Progenitor cell of endocrine pancreas (in vitro differentiated cells): ENCODE measurements at regions not wholly inside any gene's neighbourhood (a gene's known extent, or its start where the extent isn't known, plus 50 kb on each side); places are given as distances from the start of the nearest gene placed in this dataset.

Experiments used
- DNase-seq: peaks from one replicate; pipeline ENCODE4 v3.0.0; 2021; ENCODE audit warnings: low spot score; ENCODE audit not compliant: unreplicated experiment
- H3K27ac Mint-ChIP-seq: 2 replicates; pipeline ENCODE4 v1.8.0; 2021; ENCODE audit warnings: mild to moderate bottlenecking, moderate library complexity, mixed read lengths
- H3K27me3 Mint-ChIP-seq: 2 replicates; pipeline ENCODE4 v1.8.0; 2021; ENCODE audit warnings: mixed read lengths
- H3K36me3 Mint-ChIP-seq: 2 replicates; pipeline ENCODE4 v1.8.0; 2022; ENCODE audit warnings: mixed read lengths; ENCODE audit not compliant: insufficient read depth
- H3K4me1 Mint-ChIP-seq: 2 replicates; pipeline ENCODE4 v1.8.0; 2021; ENCODE audit warnings: low read depth, mixed read lengths
- H3K4me3 Mint-ChIP-seq: 2 replicates; pipeline ENCODE4 v1.8.0; 2021; ENCODE audit warnings: low read depth, mild to moderate bottlenecking, moderate library complexity, mixed read lengths
- H3K9me3 Mint-ChIP-seq: 2 replicates; pipeline ENCODE4 v1.8.0; 2021; ENCODE audit warnings: low read depth, mixed read lengths
- CTCF ChIP-seq: fragments of 200-600 bp; sonication (generic); IDR thresholded peaks from one replicate; pipeline ENCODE4 v1.5.0; 2021; ENCODE audit warnings: antibody characterized with exemption, mild to moderate bottlenecking; ENCODE audit not compliant: unreplicated experiment

DNA sequence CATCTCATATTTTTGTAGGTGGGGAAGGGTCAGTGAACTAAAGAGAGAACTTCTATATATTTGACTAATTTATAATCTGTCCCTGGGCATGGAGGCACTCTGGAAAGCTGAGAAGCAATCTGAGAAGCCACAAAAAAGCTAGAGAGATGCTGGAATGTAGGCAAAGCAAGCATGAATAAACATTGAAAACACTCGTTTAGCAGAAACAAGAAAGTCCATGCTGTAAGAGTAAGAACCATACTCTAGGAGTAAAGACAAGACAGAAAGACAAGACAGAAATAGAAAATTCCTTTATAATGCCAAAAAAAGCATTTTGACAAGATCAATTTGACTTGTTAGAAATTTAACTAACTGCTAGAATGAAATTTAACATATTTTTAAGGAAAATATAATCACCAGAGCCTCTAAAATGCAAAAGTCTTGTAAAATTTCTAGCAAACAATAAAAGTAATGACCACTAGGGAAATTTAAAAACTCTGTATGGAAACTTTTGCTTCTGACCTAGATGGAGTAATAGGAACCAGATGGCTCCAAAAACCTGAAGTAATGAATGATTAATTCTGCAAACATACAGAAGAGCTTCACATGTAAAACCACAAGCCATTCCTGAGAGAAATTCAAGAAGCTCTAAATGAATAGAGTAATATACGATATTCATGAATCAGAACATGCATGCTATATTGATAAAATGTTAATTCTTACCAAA lies 625.7 kb upstream of the PTCHD4 start:
- H3K27ac Mint-ChIP-seq, result no peak overlapping the region

DNA sequence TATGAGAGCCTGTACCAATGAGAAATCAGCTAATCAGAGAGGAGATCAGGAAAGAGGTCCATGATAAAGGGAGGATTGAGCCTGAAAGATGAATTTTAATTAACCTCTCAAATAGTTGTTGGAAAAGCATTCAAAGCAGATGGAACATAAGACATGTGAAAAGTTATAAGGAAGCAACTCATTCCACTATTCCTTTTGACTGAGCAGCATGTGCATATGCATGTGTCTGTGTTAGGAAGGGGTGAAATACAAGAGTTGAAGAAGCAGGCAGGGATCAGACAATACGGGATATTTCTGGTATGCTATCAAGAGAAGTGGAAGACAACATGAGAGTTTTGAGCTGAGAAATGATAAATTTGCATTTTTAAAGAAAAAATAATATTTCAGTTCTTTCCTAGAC lies 624.8 kb upstream of the PTCHD4 start:
- H3K4me1 Mint-ChIP-seq, result no peaks in the 10 kb centered on the region
- H3K27me3 Mint-ChIP-seq, result no peaks in the 10 kb centered on the region
- no peak for TF ChIP-seq CTCF
- peaks cover 7% of the 10 kb centered on the region for H3K9me3 Mint-ChIP-seq
- H3K4me3 Mint-ChIP-seq, result no peak overlapping the region
- H3K36me3 Mint-ChIP-seq, result no peaks in the 10 kb centered on the region
- no peak for DNase-seq
- H3K27ac Mint-ChIP-seq, result no peak overlapping the region

More for the DNA sequence above, 625.7 kb upstream of the PTCHD4 start:
- no peaks in the 10 kb centered on the region for H3K27me3 Mint-ChIP-seq
- H3K4me1 Mint-ChIP-seq, result no peaks in the 10 kb centered on the region
- H3K4me3 Mint-ChIP-seq, result no peak overlapping the region
- no peak for TF ChIP-seq CTCF
- peaks cover 3% of the 10 kb centered on the region for H3K9me3 Mint-ChIP-seq
- DNase-seq, result no peak
- H3K36me3 Mint-ChIP-seq, result no peaks in the 10 kb centered on the region

GRCh38 chr6:48733581-48733980 lies 622.6 kb upstream of the PTCHD4 start:
- DNase-seq, result no peak
- H3K27ac Mint-ChIP-seq, result no peak overlapping the region
- H3K4me1 Mint-ChIP-seq, result no peaks in the 10 kb centered on the region
- H3K27me3 Mint-ChIP-seq, result no peaks in the 10 kb centered on the region
- no peak overlapping the region for H3K4me3 Mint-ChIP-seq
- H3K36me3 Mint-ChIP-seq, result no peaks in the 10 kb centered on the region
- TF ChIP-seq CTCF, result no peak
- peaks cover 4% of the 10 kb centered on the region for H3K9me3 Mint-ChIP-seq

- no peak for DNase-seq
- Mint-ChIP-seq H3K4me3 (no peak overlapping the region), H3K4me1 (peaks cover 4% of the 10 kb centered on the region), H3K27ac (no peak overlapping the region), H3K9me3 (peaks cover 4% of the 10 kb centered on the region), H3K27me3 (no peaks in the 10 kb centered on the region), H3K36me3 (no peaks in the 10 kb centered on the region)
- TF ChIP-seq CTCF, result no peak
Measured at GRCh38 chr6:48714699-48715098, 603.7 kb upstream of the PTCHD4 start.

- no peak for DNase-seq
- Mint-ChIP-seq H3K36me3 (no peaks in the 10 kb centered on the region), H3K9me3 (no peaks in the 10 kb centered on the region), H3K27me3 (no peaks in the 10 kb centered on the region), H3K4me1 (peaks cover 4% of the 10 kb centered on the region), H3K27ac (no peak overlapping the region), H3K4me3 (no peak overlapping the region)
- TF ChIP-seq CTCF, result no peak
Measured at GRCh38 chr6:48714250-48714649, 603.3 kb upstream of the PTCHD4 start.
